ENCODE measurements at regions not wholly inside any gene's neighbourhood (a gene's known extent, or its start where the extent isn't known, plus 50 kb on each side); places are given as distances from the start of the nearest gene placed in this dataset.
A peak's percentile ranks its signal among the peaks of the same experiment; 100 is the strongest.

- DNase-seq: no peak
Measured at GRCh38 chr10:89093728-89094127, 103.1 kb downstream of the FAS start.

GRCh38 chr10:89092981-89093380, 102.4 kb downstream of the FAS start:
- no peak for DNase-seq

GRCh38 chr10:89092439-89092838, 101.8 kb downstream of the FAS start:
- DNase-seq: no peak

- DNase-seq: no peak
Measured at GRCh38 chr10:89091496-89091895, 100.9 kb downstream of the FAS start.

GRCh38 chr10:89090756-89091445, 100.3 kb downstream of the FAS start:
- no peak for DNase-seq

GRCh38 chr10:89086801-89087521, 96.4 kb downstream of the FAS start:
- DNase-seq: peak in 1 of 2 experiments; percentile 1

- no peak for DNase-seq
Measured at GRCh38 chr10:89085153-89085552, 94.6 kb downstream of the FAS start.

GRCh38 chr10:89082086-89082485, 91.5 kb downstream of the FAS start:
- DNase-seq: no peak

- DNase-seq: no peak
Measured at GRCh38 chr10:89080660-89081059, 90.1 kb downstream of the FAS start.

GRCh38 chr10:89079961-89080360, 89.4 kb downstream of the FAS start:
- no peak for DNase-seq

- DNase-seq: no peak
Measured at GRCh38 chr10:89078724-89079672, 88.4 kb downstream of the FAS start.

GRCh38 chr10:89076120-89076519, 85.5 kb downstream of the FAS start:
- no peak for DNase-seq

- no peak for DNase-seq
Measured at GRCh38 chr10:89075631-89076030, 85.0 kb downstream of the FAS start.

- DNase-seq: no peak
Measured at GRCh38 chr10:89074120-89074519, 83.5 kb downstream of the FAS start.

- no peak for DNase-seq
Measured at GRCh38 chr10:89073719-89074118, 83.1 kb downstream of the FAS start.

GRCh38 chr10:89069589-89069988, 79.0 kb downstream of the FAS start:
- no peak for DNase-seq
